HG03064 (cell line): ENCODE measurements at regions not wholly inside any gene's neighbourhood (a gene's known extent, or its start where the extent isn't known, plus 50 kb on each side); places are given as distances from the start of the nearest gene placed in this dataset.
A peak's percentile ranks its signal among the peaks of the same experiment; 100 is the strongest.

Experiments used
- ATAC-seq: cut with Tn5 transposase; IDR thresholded peaks from one replicate; pipeline ENCODE4 v1.9.1; 2021; ENCODE audit warnings: low read depth; ENCODE audit not compliant: unreplicated experiment

GRCh38 chr5:8136271-8136670, 267.3 kb downstream of the MTRR start:
- no peak for ATAC-seq

DNA sequence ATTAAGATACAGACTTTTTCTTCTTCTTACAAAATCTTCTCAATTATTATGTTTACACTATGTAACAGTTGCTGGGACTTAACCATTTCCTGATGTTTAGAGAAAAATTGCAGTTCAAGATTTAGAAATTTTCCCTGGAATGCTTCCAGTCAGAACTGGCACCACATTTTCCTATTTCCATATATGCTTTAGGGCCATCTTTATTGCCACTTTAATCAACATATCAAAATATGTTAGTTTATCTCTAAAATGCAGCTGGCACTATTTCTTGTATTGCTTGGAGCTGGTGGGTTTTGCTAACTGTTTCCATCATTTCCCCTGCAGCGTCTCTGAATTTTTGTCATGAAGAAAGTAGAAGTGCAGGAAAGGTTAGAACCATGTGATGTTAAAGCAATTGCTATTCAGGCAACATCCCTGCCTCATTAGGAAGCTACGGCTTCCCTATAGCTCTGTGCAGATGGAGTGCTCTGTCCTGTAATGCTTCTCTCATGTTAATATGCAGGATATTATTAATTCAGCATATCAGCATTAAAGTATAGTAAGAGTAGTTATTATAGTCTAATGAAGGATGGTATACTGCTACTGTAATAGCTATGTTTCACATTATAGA, 269.1 kb downstream of the MTRR start:
- no peak for ATAC-seq

DNA sequence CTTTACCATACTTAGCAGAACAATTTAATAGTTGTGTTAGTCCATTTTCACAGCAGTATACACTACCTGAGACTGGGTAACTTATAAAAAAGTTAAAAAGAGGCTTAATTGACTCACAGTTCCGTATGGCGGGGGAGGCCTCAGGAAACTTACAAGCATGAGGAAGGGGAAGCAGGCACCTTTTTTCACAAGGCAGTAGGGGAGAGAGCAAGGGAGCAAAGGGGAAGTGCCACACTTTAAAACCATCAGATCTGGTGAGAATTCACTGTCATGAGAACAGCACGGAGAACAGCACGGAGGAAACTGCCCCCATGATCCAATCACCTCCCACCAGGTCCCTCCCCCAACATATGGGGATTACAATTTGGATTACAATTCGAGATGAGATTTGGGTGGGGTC, 269.9 kb downstream of the MTRR start:
- ATAC-seq = no peak

DNA sequence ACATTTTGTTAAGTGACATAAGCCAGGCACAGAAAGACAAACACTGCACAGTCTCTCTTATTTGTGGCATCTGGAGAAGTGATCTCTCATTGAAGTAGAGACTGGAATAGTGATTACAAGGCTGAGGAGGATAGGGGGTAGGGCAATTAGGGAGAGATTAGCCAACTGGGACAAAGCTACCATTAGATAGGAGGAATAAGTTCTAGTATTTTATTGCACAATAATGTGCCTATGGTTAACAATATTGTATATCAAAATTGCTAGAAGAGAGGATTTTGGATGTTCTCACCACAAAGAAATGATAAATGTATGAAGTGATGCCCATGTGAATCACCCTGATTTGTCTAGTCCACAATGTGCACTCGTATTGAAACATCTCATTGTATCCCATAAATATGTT, 281.8 kb downstream of the MTRR start:
- ATAC-seq = no peak

- ATAC-seq = no peak
These were observed 287.8 kb downstream of the MTRR start for GRCh38 chr5:8156706-8157105.

- no peak for ATAC-seq
These were observed 288.4 kb downstream of the MTRR start for GRCh38 chr5:8157320-8157822.

DNA sequence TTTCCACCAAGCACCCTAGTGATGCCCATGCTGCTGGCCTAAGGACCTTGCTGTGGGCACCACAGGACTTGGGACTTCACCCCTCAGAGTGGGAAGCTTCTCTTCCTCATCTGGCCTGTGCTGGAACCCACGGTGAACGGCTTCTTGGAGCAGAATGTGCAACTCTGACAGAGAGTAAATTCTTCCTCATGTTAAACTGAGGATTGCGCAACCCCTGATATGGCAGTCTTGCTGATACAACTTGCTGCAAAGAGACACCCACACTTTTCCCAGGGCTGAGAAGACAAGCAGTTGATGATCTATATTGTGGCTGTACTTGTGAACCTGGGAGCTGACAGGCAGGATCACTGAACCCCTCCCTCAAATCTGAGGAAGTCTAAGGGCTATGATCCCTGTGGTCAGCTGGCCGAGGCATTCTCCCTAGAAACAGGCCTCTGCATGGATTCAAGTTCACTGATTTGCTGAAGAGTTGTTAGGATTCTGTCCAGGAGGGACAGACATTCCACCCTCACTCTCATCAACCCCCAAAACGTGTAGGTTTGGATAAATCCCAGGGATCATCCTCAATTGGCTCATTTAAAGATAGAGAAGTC, 307.2 kb downstream of the MTRR start:
- ATAC-seq = no peak

GRCh38 chr5:8184455-8185063, 315.6 kb downstream of the MTRR start:
- peak; percentile 88 for ATAC-seq

- no peak for ATAC-seq
These were observed 316.9 kb downstream of the MTRR start for GRCh38 chr5:8185852-8186251.

- no peak for ATAC-seq
These were observed 320.1 kb downstream of the MTRR start for GRCh38 chr5:8188874-8189565.

DNA sequence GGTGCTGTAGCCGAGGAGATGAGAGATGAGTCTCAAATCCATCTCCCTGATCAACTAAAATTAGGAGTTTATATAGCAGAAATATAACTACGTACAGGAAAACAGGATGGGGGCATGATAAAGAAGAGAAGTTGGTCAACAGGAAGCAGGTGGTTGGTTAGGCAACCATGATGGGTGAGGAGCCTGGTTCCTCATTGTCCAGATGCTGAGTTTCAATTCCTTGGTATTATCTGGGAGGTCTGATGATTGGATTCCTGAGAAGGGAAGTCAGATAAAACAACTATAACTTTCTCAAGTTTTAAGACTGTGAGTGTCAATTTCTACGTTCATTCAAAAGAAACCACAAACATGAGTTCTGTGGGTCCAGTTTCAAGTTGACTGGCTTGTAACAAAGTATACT, 323.9 kb downstream of the MTRR start:
- ATAC-seq = no peak

DNA sequence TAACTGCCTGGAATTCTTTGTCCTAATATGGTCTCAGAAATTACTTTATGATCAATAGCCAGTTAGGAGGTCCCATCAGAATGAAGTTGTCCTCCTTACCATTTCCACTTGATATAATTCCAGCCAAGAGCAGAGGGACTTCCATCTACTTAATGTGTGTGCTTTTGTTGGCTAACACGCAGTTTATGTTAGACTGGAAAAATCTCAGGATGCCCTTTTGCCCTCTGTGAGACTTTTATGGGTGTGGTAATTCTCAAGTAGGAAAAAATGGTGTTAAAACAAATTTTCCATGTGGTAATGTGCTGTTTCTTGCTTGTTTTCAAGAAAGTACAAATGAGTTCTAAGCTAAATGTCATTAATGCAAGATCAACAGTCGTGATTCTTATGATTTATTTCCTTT, 327.1 kb downstream of the MTRR start:
- ATAC-seq = no peak

GRCh38 chr5:8208307-8208706, 339.4 kb downstream of the MTRR start:
- ATAC-seq = no peak

DNA sequence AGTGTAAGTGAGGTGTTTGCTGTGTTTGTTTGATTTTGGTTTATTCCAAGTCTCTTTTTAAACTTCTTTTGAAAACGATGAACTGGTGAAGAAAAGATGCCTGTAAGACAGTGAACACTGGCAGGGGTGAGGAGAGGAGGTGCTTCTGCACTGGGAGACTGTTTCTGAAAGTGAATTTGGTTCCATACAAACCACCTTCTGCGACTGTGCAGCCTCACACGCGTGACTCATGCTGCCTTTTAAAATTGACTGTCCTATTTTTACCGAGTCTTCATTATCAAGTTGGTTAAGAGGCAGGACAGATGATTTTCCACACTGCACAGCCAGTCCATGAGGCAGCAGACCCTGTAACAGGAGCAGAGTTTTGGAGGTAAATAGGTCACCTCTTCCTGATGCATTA, 340.6 kb downstream of the MTRR start:
- no peak for ATAC-seq

DNA sequence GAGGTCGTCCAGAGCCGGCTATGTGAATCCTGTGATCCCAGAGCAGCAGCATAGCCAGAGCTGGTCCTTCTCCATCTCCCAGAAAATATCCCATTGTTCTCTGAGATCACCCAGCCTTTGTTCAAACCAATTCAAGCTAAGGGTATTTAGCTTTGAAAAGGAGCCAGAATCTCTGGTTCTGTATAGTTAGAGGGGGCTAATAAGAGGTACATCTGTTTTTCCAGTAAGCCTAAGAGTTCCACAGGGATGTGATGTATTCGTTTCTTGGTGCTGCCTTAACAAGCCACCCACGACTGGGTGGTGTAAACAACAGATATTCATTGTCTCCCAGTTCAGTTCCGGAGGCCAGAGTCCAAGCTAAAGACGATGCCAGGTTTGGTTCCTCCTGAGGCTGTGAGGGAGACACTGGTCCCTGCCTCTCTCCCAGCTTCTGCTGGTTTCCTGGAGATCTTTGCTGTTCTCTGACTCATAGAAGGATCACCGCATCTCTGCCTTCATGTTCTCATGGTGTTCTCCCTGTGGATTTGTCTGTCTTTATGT, 344.8 kb downstream of the MTRR start:
- no peak for ATAC-seq

- ATAC-seq = no peak
These were observed 348.0 kb downstream of the MTRR start for GRCh38 chr5:8216921-8217320.

GRCh38 chr5:8226148-8226547, 357.2 kb downstream of the MTRR start:
- no peak for ATAC-seq

DNA sequence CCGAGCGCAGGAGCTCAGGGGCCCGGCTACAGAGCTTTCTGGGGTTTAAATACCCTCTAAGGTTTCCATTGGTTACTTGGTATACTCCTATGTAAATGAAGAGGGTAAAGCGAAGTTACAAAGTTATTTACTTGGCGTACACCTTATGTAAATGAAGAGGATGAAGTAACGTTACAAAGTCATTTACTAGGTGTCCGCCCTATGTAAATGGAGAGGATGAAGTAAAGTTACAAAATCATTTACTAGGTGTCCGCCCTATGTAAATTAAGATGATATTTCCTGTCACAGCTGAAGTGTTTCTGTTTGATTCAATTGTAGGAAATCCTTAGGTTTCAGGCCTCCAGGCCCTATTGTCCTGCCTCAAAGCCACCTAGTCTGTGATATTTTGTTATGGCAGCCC, 358.2 kb downstream of the MTRR start:
- ATAC-seq = no peak

GRCh38 chr5:8229551-8229950, 360.6 kb downstream of the MTRR start:
- no peak for ATAC-seq

- ATAC-seq = no peak
These were observed 361.9 kb downstream of the MTRR start for GRCh38 chr5:8230868-8231267.

DNA sequence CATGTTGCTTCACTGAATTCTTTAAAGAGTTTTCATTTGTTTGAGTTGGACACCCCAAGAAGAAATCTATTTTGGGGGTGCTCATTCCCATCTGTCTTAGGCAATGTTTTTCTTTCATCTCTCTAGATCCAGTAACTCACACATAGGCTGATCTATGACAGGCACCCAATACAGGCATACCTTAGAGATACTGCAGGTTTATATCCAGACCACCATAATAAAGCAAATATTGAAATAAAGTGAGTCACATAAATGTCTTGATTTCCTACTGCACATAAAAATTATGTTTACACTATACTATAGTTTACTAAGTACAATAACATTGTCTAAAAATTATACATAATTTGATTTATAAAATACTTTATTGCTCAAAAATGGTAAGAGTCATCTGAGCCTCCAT, 364.5 kb downstream of the MTRR start:
- no peak for ATAC-seq
